Glutamatergic neuron (in vitro differentiated cells): ENCODE measurements at regions not wholly inside any gene's neighbourhood (a gene's known extent, or its start where the extent isn't known, plus 50 kb on each side); places are given as distances from the start of the nearest gene placed in this dataset.

Experiments used
- DNase-seq: peaks from one replicate; pipeline ENCODE4 v3.0.0; 2022
- H3K27ac Mint-ChIP-seq: one replicate; pipeline ENCODE4 v1.8.0; 2020; ENCODE audit warnings: mild to moderate bottlenecking, mixed read lengths, inconsistent platforms; ENCODE audit not compliant: unreplicated experiment
- H3K27me3 Mint-ChIP-seq: one replicate; pipeline ENCODE4 v1.8.0; 2020; ENCODE audit warnings: mild to moderate bottlenecking, moderate library complexity, mixed read lengths, inconsistent platforms; ENCODE audit not compliant: unreplicated experiment
- H3K36me3 Mint-ChIP-seq: one replicate; pipeline ENCODE4 v1.8.0; 2020; ENCODE audit warnings: mild to moderate bottlenecking, mixed read lengths, inconsistent platforms; ENCODE audit not compliant: unreplicated experiment
- H3K4me1 Mint-ChIP-seq: one replicate; pipeline ENCODE4 v1.8.0; 2020; ENCODE audit warnings: mild to moderate bottlenecking, low read depth, mixed read lengths, inconsistent platforms; ENCODE audit not compliant: unreplicated experiment
- H3K4me3 Mint-ChIP-seq: one replicate; pipeline ENCODE4 v1.8.0; 2020; ENCODE audit warnings: mild to moderate bottlenecking, mixed read lengths, inconsistent platforms; ENCODE audit not compliant: unreplicated experiment
- H3K9me3 Mint-ChIP-seq: one replicate; pipeline ENCODE4 v1.8.0; 2020; ENCODE audit warnings: mild to moderate bottlenecking, moderate library complexity, mixed read lengths, inconsistent platforms; ENCODE audit not compliant: unreplicated experiment
- TF ChIP-seq, protein P1 (sequence below): fragments of 200-600 bp; sonication (generic); IDR thresholded peaks from one replicate; pipeline ENCODE4 v1.5.0; 2021; ENCODE audit not compliant: partially characterized antibody, unreplicated experiment

DNA sequence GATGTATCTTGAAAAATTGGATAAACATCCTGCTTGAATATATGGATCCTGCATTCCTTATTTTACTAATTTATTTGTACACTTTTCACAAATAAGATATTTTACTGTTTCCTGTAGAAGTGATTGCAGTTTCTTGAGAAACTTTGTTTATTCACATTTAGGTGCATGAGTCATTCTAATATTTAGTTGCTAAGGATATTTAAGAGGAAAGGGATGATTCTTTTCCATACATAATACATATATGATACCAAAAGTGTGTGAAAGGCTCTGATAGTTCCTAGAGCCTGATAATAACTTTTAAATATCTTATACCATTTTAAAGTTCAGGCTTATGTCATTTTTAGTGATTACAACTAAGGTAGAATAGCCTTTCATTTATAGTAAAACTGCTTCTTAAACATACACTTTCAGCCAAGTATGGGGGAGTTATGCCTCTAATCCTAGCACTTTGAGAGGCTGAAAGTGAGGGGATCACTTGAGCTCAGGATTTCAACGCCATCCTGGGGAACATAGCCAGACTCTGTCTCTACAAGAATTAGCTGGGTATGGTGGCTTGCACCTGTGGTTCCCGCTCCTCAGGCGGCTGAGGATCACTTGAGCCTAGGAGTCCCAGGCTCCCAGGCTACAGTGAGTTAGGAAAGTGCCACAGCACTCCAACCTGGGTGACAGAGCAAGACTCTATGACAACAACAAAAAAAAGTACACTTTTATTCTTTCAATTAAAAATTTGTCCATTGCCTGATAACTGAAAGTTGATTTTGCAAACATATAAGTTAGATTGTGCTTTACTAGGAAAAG, 262.6 kb upstream of the LRIG3 start:
- no peak overlapping the region for H3K27ac Mint-ChIP-seq
- no peaks in the 10 kb centered on the region for H3K36me3 Mint-ChIP-seq
- no peaks in the 10 kb centered on the region for H3K27me3 Mint-ChIP-seq
- DNase-seq, result no peak
- no peaks in the 10 kb centered on the region for H3K9me3 Mint-ChIP-seq
- peaks cover 2% of the 10 kb centered on the region for H3K4me1 Mint-ChIP-seq
- TF ChIP-seq, protein P1, sequence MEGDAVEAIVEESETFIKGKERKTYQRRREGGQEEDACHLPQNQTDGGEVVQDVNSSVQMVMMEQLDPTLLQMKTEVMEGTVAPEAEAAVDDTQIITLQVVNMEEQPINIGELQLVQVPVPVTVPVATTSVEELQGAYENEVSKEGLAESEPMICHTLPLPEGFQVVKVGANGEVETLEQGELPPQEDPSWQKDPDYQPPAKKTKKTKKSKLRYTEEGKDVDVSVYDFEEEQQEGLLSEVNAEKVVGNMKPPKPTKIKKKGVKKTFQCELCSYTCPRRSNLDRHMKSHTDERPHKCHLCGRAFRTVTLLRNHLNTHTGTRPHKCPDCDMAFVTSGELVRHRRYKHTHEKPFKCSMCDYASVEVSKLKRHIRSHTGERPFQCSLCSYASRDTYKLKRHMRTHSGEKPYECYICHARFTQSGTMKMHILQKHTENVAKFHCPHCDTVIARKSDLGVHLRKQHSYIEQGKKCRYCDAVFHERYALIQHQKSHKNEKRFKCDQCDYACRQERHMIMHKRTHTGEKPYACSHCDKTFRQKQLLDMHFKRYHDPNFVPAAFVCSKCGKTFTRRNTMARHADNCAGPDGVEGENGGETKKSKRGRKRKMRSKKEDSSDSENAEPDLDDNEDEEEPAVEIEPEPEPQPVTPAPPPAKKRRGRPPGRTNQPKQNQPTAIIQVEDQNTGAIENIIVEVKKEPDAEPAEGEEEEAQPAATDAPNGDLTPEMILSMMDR, result no peak
- H3K4me3 Mint-ChIP-seq, result no peak overlapping the region

DNA sequence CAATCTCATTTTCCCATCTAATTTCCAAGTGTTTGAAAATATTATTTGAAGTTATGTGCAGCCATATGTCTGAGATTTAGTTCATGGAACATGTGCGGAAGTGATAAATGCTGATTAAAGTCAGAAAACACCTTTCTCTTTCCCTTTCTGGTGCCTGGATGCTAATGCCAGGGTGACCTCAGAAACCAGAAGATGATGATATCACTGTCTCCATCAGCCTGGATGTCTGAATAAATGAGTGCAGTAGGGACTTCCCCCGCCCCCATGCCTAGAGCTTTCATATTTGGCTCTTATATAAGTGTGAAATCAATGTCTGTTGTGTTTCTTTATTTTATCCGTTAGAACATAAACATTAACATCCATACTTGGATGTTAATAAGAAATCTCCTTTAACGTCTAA, 261.9 kb upstream of the LRIG3 start:
- TF ChIP-seq, protein P1, result no peak

DNA sequence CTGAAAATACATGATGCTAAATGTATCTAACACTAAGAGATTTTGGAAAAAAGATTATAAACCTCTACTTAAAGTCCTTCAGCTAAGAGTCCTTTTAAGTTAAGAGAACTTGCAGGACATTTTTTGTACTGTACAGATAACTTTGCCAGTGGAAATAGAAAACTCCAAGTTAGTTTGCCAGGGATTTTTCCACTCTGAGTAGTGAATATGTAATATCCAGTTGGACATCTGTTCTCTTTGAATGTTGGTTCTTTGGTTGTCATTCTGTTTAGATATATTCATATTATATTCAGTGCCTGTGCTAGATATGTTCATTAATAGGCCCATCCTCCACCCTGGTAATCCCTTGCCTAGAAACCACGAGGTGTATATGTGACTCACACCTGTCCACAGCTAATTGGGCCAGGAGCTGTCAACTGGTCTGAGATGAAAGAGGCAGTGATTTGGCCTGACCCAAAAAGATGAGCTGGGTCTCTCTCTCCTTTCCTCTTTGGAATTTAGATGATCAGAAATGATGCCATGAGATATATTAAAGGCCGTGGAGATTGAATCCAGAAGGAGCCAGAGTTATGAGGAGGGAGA, 261.0 kb upstream of the LRIG3 start:
- no peaks in the 10 kb centered on the region for H3K27me3 Mint-ChIP-seq
- TF ChIP-seq, protein P1, result no peak
- peaks cover 7% of the 10 kb centered on the region for H3K36me3 Mint-ChIP-seq
- H3K9me3 Mint-ChIP-seq, result peaks cover 1% of the 10 kb centered on the region
- H3K4me1 Mint-ChIP-seq, result peaks cover 2% of the 10 kb centered on the region
- DNase-seq, result no peak
- H3K27ac Mint-ChIP-seq, result no peak overlapping the region
- no peak overlapping the region for H3K4me3 Mint-ChIP-seq

More for the DNA sequence above, 261.9 kb upstream of the LRIG3 start:
- peaks cover 5% of the 10 kb centered on the region for H3K36me3 Mint-ChIP-seq
- H3K27ac Mint-ChIP-seq, result no peak overlapping the region
- no peak overlapping the region for H3K4me3 Mint-ChIP-seq
- H3K4me1 Mint-ChIP-seq, result peaks cover 2% of the 10 kb centered on the region
- DNase-seq, result no peak
- H3K27me3 Mint-ChIP-seq, result no peaks in the 10 kb centered on the region
- H3K9me3 Mint-ChIP-seq, result peaks cover 1% of the 10 kb centered on the region

DNA sequence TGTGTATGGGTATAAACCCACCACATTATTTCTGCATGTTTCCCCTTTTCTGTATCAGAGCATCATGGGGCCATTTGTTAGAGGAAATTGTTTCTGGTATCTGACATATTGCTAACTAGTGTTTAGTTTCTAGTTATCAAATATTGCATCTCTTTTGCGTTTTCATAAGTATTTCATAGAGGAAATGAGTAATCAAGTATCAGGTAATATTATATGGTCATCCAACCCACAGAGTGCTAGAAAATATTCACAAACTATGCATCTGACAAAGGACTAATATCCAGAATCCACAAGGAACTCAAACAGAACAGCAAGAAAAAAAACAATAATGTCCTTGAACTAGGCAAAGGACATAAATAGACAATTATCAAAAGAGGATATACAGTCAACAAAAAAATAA, 258.9 kb upstream of the LRIG3 start:
- TF ChIP-seq, protein P1, result no peak
- DNase-seq, result no peak
- no peaks in the 10 kb centered on the region for H3K27me3 Mint-ChIP-seq
- no peaks in the 10 kb centered on the region for H3K4me1 Mint-ChIP-seq
- no peak overlapping the region for H3K27ac Mint-ChIP-seq
- H3K36me3 Mint-ChIP-seq, result peaks cover 7% of the 10 kb centered on the region
- peaks cover 1% of the 10 kb centered on the region for H3K9me3 Mint-ChIP-seq
- H3K4me3 Mint-ChIP-seq, result no peak overlapping the region

DNA sequence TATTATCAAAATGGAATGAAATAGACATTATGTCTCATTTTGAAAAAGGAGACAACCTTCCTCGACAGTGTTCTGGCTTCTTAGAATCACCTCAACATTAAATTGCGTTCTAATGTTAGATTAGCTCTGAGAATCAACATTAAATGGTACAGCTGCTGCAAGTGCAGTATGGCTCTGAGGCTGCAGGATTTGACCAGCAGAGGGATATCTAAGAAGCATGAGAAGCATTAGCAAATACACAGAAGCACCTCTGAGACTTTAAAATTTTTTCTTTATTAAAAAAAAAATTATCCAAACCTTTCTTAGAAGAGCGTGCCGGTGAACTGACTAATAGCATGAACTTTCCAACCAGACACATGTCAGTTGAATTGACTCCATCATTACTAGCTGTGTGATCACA, 253.4 kb upstream of the LRIG3 start:
- H3K27me3 Mint-ChIP-seq, result no peaks in the 10 kb centered on the region
- peaks cover 2% of the 10 kb centered on the region for H3K4me1 Mint-ChIP-seq
- no peak overlapping the region for H3K4me3 Mint-ChIP-seq
- H3K9me3 Mint-ChIP-seq, result peaks cover 1% of the 10 kb centered on the region
- H3K36me3 Mint-ChIP-seq, result peaks cover 7% of the 10 kb centered on the region
- DNase-seq, result no peak
- no peak overlapping the region for H3K27ac Mint-ChIP-seq
- TF ChIP-seq, protein P1, result no peak
